ENCODE measurements at regions not wholly inside any gene's neighbourhood (a gene's known extent, or its start where the extent isn't known, plus 50 kb on each side); places are given as distances from the start of the nearest gene placed in this dataset.

- TF ChIP-seq, protein P1, sequence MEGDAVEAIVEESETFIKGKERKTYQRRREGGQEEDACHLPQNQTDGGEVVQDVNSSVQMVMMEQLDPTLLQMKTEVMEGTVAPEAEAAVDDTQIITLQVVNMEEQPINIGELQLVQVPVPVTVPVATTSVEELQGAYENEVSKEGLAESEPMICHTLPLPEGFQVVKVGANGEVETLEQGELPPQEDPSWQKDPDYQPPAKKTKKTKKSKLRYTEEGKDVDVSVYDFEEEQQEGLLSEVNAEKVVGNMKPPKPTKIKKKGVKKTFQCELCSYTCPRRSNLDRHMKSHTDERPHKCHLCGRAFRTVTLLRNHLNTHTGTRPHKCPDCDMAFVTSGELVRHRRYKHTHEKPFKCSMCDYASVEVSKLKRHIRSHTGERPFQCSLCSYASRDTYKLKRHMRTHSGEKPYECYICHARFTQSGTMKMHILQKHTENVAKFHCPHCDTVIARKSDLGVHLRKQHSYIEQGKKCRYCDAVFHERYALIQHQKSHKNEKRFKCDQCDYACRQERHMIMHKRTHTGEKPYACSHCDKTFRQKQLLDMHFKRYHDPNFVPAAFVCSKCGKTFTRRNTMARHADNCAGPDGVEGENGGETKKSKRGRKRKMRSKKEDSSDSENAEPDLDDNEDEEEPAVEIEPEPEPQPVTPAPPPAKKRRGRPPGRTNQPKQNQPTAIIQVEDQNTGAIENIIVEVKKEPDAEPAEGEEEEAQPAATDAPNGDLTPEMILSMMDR (conservative IDR thresholded peaks at IDR 0.05; ENCODE audit: low read depth, low read length), result no peak
- TF ChIP-seq EZH2 (IDR thresholded peaks at IDR 0.05; ENCODE audit: borderline replicate concordance, low read depth, low read length, poor library complexity, severe bottlenecking), result no peak
Observed at GRCh38 chr4:8770518-8771257, 101.0 kb downstream of the HMX1 start.

All from A673 (cell line).